ENCODE measurements at regions not wholly inside any gene's neighbourhood (a gene's known extent, or its start where the extent isn't known, plus 50 kb on each side); places are given as distances from the start of the nearest gene placed in this dataset.

- TF ChIP-seq GATA3 (IDR thresholded peaks at IDR 0.05; ENCODE audit: low read depth, low read length) (no peak), GATA2 (IDR thresholded peaks at IDR 0.05; ENCODE audit: low read depth, low read length) (no peak)
These were observed 292.8 kb upstream of the B3GALT2 start for GRCh38 chr1:193479187-193479586.
